Upper lobe of left lung (tissue), 6 donors: ENCODE measurements at regions not wholly inside any gene's neighbourhood (a gene's known extent, or its start where the extent isn't known, plus 50 kb on each side); places are given as distances from the start of the nearest gene placed in this dataset.
A peak's percentile ranks its signal among the peaks of the same experiment; 100 is the strongest.
"Not testable (repeated sequence)": the region's sequence is repeated elsewhere in the genome, so short reads cannot be mapped to it uniquely, and the experiment has no call there.

ENCODE experiments used
- ATAC-seq, 2 donors: fragments of 200-7000 bp; cut with Tn5 transposase; one replicate each; pipeline ENCODE4 v1.9.1; 2022; ENCODE audit warnings: mild to moderate bottlenecking in 2 of 2, moderate library complexity in 2 of 2; ENCODE audit not compliant: low FRiP score in 2 of 2
- DNase-seq, 2 donors: peaks; one replicate each; pipeline ENCODE4 v3.0.0-alpha.2; 2019 to 2020
- H3K27ac ChIP-seq, 4 donors: fragments of 200-600 bp; sonication (generic); one replicate each; pipeline ENCODE4 v1.5.1; 2016 to 2019
- H3K27me3 ChIP-seq, 4 donors: fragments of 200-600 bp; sonication (generic); one replicate each; pipeline ENCODE4 v1.5.1; 2017 to 2019
- H3K36me3 ChIP-seq, 4 donors: fragments of 200-600 bp; sonication (generic); one replicate each; pipeline ENCODE4 v1.5.1; 2016 to 2019
- H3K4me1 ChIP-seq, 4 donors: fragments of 200-600 bp; sonication (generic); one replicate each; pipeline ENCODE4 v1.5.1; 2018 to 2019
- H3K4me3 ChIP-seq, 4 donors: fragments of 200-600 bp; sonication (generic); one replicate each; pipeline ENCODE4 v1.5.1; 2017 to 2019; ENCODE audit warnings: mild to moderate bottlenecking in 2 of 4, moderate library complexity in 1 of 4
- H3K9me3 ChIP-seq, 4 donors: fragments of 200-600 bp; sonication (generic); one replicate each; pipeline ENCODE4 v1.5.1; 2018 to 2019
- EP300 ChIP-seq, 4 donors: sonication (generic); formaldehyde crosslinking; IDR thresholded peaks; one replicate each; pipeline ENCODE4 v1.5.1; 2017; ENCODE audit warnings: antibody characterized with exemption in 4 of 4, control low read depth in 2 of 4
- POLR2A ChIP-seq, 4 donors: fragments of 450-650 bp; IDR thresholded peaks; one replicate each; pipeline ENCODE4 v1.5.1; 2016 to 2017; ENCODE audit warnings: antibody characterized with exemption in 4 of 4, mild to moderate bottlenecking in 2 of 4
- POLR2AphosphoS5 ChIP-seq, 2 donors: sonication (generic); formaldehyde crosslinking; IDR thresholded peaks; one replicate each; pipeline ENCODE4 v1.5.1; 2017; ENCODE audit warnings: antibody characterized with exemption in 2 of 2
- WGBS, 2 donors: methylation state at CpG; one replicate each; pipeline ENCODE4 v1.1.5; 2017 to 2018; 5-methylcytosine and 5-hydroxymethylcytosine counted together
- TF ChIP-seq, protein P1 (sequence below), 6 experiments: fragments of 450-650 bp in 4 of 6; fragments of 200-600 bp in 2 of 6; sonication (generic) in 2 of 6; IDR thresholded peaks; one replicate each; pipeline ENCODE4 v1.5.1; 2016 to 2019; ENCODE audit warnings: antibody characterized with exemption in 6 of 6
- donor health status: DM: no; HTN: no; CAD: no; lungs with moderate emphysema.
- donor health status: DM: no; HTN: yes; CAD: no; lungs with severe emphysema.

DNA sequence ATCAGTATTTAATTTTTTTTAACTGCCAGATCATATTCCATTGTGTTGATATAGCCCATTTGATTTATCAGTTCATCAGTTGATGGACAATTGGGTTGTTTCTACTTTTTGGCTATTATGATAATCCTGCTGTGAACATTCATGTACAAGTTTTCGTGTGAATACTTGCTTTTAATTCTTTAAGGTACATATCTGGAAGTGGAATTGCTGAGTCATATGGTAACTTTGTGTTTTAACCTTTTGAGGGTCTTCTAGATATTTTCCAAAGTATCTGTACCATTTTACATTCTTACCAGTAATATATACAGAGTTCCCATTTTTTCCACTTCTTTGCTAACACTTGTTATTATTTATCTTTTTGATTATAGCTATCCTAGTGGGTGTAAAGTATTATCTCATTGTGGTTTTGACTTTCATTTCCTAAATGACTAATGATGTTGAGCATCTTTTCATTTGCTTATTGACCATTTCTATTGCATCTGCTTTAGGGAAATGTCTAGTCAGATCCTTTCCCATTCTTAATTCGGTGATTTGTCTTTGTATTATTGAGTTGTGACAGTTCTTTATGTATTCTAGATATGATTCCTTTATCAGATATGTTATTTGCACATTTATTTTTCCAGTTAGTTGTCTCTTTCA, 75.2 kb upstream of the NUDT6 start:
- TF ChIP-seq POLR2AphosphoS5 (IDR thresholded peaks at IDR 0.05) (no peak), POLR2A (IDR thresholded peaks at IDR 0.05) (no peak), EP300 (IDR thresholded peaks at IDR 0.05) (no peak)
- TF ChIP-seq, protein P1, sequence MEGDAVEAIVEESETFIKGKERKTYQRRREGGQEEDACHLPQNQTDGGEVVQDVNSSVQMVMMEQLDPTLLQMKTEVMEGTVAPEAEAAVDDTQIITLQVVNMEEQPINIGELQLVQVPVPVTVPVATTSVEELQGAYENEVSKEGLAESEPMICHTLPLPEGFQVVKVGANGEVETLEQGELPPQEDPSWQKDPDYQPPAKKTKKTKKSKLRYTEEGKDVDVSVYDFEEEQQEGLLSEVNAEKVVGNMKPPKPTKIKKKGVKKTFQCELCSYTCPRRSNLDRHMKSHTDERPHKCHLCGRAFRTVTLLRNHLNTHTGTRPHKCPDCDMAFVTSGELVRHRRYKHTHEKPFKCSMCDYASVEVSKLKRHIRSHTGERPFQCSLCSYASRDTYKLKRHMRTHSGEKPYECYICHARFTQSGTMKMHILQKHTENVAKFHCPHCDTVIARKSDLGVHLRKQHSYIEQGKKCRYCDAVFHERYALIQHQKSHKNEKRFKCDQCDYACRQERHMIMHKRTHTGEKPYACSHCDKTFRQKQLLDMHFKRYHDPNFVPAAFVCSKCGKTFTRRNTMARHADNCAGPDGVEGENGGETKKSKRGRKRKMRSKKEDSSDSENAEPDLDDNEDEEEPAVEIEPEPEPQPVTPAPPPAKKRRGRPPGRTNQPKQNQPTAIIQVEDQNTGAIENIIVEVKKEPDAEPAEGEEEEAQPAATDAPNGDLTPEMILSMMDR (IDR thresholded peaks at IDR 0.05): no peak
- no peaks in the 10 kb centered on the region for H3K36me3 ChIP-seq
- WGBS, 2 donors: 90 to 93% methylated on average over 2 of the region's 2 CpGs
- no peak for ATAC-seq
- H3K27me3 ChIP-seq: no peaks in the 10 kb centered on the region
- no peak for DNase-seq
- no peak overlapping the region for H3K27ac ChIP-seq
- no peaks in the 10 kb centered on the region for H3K9me3 ChIP-seq
- no peaks in the 10 kb centered on the region for H3K4me1 ChIP-seq
- H3K4me3 ChIP-seq: no peak overlapping the region

DNA sequence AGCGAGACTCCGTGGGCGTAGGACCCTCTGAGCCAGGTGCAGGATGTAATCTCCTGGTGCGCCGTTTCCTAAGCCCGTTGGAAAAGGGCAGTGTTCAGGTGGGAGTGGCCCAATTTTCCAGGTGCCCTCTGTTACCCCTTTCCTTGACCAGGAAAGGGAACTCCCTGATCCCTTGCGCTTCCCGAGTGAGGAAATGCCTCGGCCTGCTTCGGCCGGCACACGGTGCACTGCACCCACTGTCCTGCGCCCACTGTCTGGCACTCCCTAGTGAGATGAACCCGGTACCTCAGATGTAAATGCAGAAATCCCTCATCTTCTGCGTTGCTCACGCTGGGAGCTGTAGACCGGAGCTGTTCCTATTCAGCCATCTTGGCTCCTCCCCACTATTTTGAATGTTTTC, 81.7 kb upstream of the NUDT6 start:
- H3K9me3 ChIP-seq, H3K4me3 ChIP-seq, ATAC-seq, H3K36me3 ChIP-seq, H3K27me3 ChIP-seq, H3K27ac ChIP-seq, H3K4me1 ChIP-seq: not testable (repeated sequence)
- 93 to 97% methylated on average over 17 of the region's 17 CpGs for WGBS, 2 donors
- peak in 1 of 2 donors; percentile 35 for DNase-seq

DNA sequence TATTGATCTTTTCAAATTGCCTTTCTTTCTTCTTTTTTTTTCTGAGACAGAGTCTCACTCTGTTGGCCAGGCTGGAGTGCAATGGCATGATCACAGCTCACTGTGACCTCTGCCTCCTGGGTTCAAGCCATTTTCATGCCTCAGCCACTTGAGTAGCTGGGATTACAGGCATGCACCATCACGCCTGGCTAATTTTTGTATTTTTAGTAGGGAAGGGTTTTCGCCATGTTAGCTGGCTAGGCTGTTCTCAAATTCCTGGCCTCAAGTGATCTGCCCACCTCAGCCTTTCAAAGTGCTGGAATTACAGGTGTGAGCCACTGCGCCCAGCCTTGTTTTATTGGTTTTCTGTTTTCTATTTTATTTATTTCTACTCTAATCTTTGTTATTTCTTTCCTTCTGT, 82.7 kb upstream of the NUDT6 start:
- not testable (repeated sequence) for H3K27ac ChIP-seq

DNA sequence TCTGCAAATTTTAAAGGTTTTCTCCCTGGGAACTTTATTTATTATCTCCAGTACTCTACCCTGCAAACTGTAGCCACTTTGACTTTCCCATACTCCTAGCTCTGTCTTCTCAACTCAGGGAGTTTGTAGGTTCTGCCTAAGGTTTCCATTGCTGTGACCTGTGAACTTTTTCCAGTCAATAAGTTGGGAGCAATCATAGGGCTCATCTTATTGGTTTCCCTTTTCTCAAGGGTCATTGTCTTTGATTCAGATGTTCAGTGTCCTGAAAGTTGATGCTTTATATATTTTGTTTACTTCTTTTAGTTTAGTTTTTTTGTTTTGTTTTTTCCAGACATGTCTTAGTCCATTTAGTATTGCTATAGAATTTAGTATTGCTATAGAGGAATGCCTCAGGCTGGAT, 85.3 kb upstream of the NUDT6 start:
- H3K9me3 ChIP-seq: no peaks in the 10 kb centered on the region
- no peaks in the 10 kb centered on the region for H3K36me3 ChIP-seq
- TF ChIP-seq, protein P1 (IDR thresholded peaks at IDR 0.05): no peak
- TF ChIP-seq POLR2AphosphoS5 (IDR thresholded peaks at IDR 0.05) (no peak), POLR2A (IDR thresholded peaks at IDR 0.05) (no peak), EP300 (IDR thresholded peaks at IDR 0.05) (no peak)

More for the DNA sequence above, 82.7 kb upstream of the NUDT6 start:
- H3K4me3 ChIP-seq, ATAC-seq, H3K27me3 ChIP-seq, H3K9me3 ChIP-seq, H3K36me3 ChIP-seq, DNase-seq, H3K4me1 ChIP-seq: not testable (repeated sequence)
- 59 to 64% methylated on average over 3 of the region's 3 CpGs for WGBS, 2 donors

DNA sequence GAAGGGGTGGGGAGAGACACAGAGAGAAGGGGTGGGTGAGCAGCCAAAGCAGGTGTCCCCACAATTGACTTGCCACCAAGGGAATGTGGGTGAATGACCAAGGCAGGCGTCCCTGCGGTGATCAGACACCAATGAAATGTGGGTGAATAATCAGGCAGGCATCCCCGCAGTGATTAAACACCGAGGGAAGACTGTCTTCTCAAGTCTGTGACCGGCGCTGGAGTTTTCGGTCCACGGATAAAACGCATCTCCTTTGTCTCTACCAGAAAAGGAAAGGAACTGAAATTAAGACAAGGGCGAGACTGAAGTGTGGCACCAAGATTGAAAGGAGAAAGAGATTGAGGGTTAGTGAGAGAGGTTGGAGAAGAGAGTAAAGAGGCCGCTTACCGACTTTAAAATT, 90.0 kb upstream of the NUDT6 start:
- DNase-seq, H3K36me3 ChIP-seq, H3K4me3 ChIP-seq, ATAC-seq, H3K4me1 ChIP-seq, H3K27me3 ChIP-seq, H3K27ac ChIP-seq, H3K9me3 ChIP-seq: not testable (repeated sequence)
- WGBS, 2 donors: 90% methylated on average over 12 of the region's 12 CpGs

More for the DNA sequence above, 85.3 kb upstream of the NUDT6 start:
- Histone ChIP-seq H3K4me3 (no peak overlapping the region), H3K4me1 (no peaks in the 10 kb centered on the region), H3K27ac (no peak overlapping the region), H3K27me3 (no peaks in the 10 kb centered on the region)
- DNase-seq: no peak
- no peak for ATAC-seq

DNA sequence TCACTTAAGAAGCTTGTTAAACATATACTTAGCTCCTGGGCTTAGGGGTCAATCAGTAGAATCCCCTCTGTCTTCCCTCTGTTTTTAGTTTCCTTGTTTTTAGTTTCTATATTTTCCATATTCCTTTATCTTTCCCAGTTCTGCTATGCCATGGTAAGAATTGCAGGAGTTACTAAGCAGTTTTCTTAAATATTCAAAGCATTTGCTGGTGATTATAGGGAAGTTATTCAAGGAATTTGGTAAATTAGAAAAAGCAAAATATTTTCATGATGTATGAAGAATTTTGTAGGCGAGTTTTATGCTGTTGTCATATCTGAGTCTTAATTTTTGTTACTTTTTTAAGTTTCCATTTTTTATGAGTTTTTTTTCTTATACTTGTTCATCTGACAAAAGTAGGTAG, 91.6 kb upstream of the NUDT6 start:
- no peaks in the 10 kb centered on the region for H3K9me3 ChIP-seq
- no peak for ATAC-seq
- TF ChIP-seq POLR2AphosphoS5 (IDR thresholded peaks at IDR 0.05): no peak
- TF ChIP-seq, protein P1 (IDR thresholded peaks at IDR 0.05): no peak
- no peak for TF ChIP-seq POLR2A (IDR thresholded peaks at IDR 0.05)
- no peak for TF ChIP-seq EP300 (IDR thresholded peaks at IDR 0.05)

More for the DNA sequence above, 91.6 kb upstream of the NUDT6 start:
- Histone ChIP-seq H3K27me3 (no peaks in the 10 kb centered on the region), H3K4me1 (no peaks in the 10 kb centered on the region), H3K4me3 (no peak overlapping the region), H3K27ac (no peak overlapping the region), H3K36me3 (no peaks in the 10 kb centered on the region)
- WGBS, 2 donors: 83 to 84% methylated on average over 1 of the region's 1 CpG
- no peak for DNase-seq
